SK-N-SH (cell line): ENCODE measurements at regions not wholly inside any gene's neighbourhood (a gene's known extent, or its start where the extent isn't known, plus 50 kb on each side); places are given as distances from the start of the nearest gene placed in this dataset.

Experiments
- CTCF ChIA-PET: fragments of 300-600, 350-600 bp; formaldehyde crosslinking; extraction: SDS; loops from one replicate; lab custom pipeline; 2021; lab: Yijun Ruan, JAX
- POLR2A ChIA-PET: fragments of 350-600 bp; sonication (Branson Sonifier 250); formaldehyde crosslinking; extraction: SDS; loops from one replicate; lab custom pipeline; 2020; ENCODE audit warnings: antibody characterized with exemption, inconsistent platforms; lab: Yijun Ruan, JAX
- DNase-seq: peaks from one replicate; pipeline ENCODE4 v3.0.0; 2012
- H2AFZ ChIP-seq: fragments of 200-600 bp; sonication (generic); 2 replicates; pipeline ENCODE4 v1.8.1; 2016; ENCODE audit warnings: antibody characterized with exemption, mild to moderate bottlenecking, low read depth
- H3F3A ChIP-seq: fragments of 200-600 bp; sonication (generic); replicated peaks from 2 replicates; pipeline ENCODE3; 2016; ENCODE audit warnings: antibody characterized with exemption, mild to moderate bottlenecking; ENCODE audit not compliant: insufficient read depth
- H3K27ac ChIP-seq, 2 experiments: fragments of 200-500 bp in 1 of 2; fragments of 200-600 bp in 1 of 2; sonication (Bioruptor generic) in 1 of 2; sonication (generic), shearing (Covaris generic) in 1 of 2; 2 replicates each; pipeline versions ENCODE4 v1.5.1 to v1.6.1; 2014 to 2016; ENCODE audit warnings: low read depth in 2 of 2, inconsistent platforms in 1 of 2, low read length in 1 of 2, mild to moderate bottlenecking in 1 of 2, mixed read lengths in 1 of 2
- H3K27me3 ChIP-seq: fragments of 200-600 bp; sonication (generic), shearing (Covaris generic); 2 replicates; pipeline ENCODE4 v1.6.1; 2016; ENCODE audit warnings: mixed run types; ENCODE audit not compliant: insufficient read depth
- H3K36me3 ChIP-seq, 2 experiments: fragments of 200-500 bp in 1 of 2; fragments of 200-600 bp in 1 of 2; sonication (Bioruptor generic) in 1 of 2; sonication (generic) in 1 of 2; replicated peaks in 1 of 2; 2 replicates each; pipeline versions ENCODE3 to v1.5.1; 2014 to 2016; ENCODE audit warnings: low read length in 1 of 2, mild to moderate bottlenecking in 1 of 2; ENCODE audit not compliant: insufficient read depth in 2 of 2, control insufficient read depth in 1 of 2
- H3K4me1 ChIP-seq, 2 experiments: fragments of 200-500 bp in 1 of 2; fragments of 200-600 bp in 1 of 2; sonication (Bioruptor generic) in 1 of 2; sonication (generic), shearing (Covaris generic) in 1 of 2; 2 replicates each; pipeline versions ENCODE4 v1.5.1 to v1.6.1; 2014 to 2016; ENCODE audit warnings: low read depth in 1 of 2, low read length in 1 of 2, mixed run types in 1 of 2; ENCODE audit not compliant: insufficient read depth in 2 of 2, control insufficient read depth in 1 of 2
- H3K4me2 ChIP-seq: fragments of 200-600 bp; sonication (generic), shearing (Covaris generic); 2 replicates; pipeline ENCODE4 v1.6.1; 2017; ENCODE audit warnings: mixed run types
- H3K4me3 ChIP-seq, 2 experiments: fragments of 200-500 bp in 1 of 2; fragments of 200-600 bp in 1 of 2; sonication (Bioruptor generic) in 1 of 2; sonication (generic), shearing (Covaris generic) in 1 of 2; 2 replicates each; pipeline versions ENCODE4 v1.5.1 to v1.8.1; 2014 to 2016; ENCODE audit warnings: low read depth in 2 of 2, inconsistent platforms in 1 of 2, low read length in 1 of 2, mild to moderate bottlenecking in 1 of 2, mixed read lengths in 1 of 2, moderate library complexity in 1 of 2
- H3K79me2 ChIP-seq: fragments of 200-600 bp; sonication (generic); 2 replicates; pipeline ENCODE4 v1.8.1; 2017; ENCODE audit warnings: mild to moderate bottlenecking; ENCODE audit not compliant: insufficient read depth
- H3K9ac ChIP-seq: fragments of 200-600 bp; sonication (generic); 2 replicates; pipeline ENCODE4 v1.6.1; 2017; ENCODE audit warnings: mixed run types
- H3K9me2 ChIP-seq: fragments of 200-600 bp; sonication (generic); 2 replicates; pipeline ENCODE4 v1.6.1; 2017; ENCODE audit warnings: mixed run types
- H3K9me3 ChIP-seq: fragments of 200-600 bp; sonication (generic); 2 replicates; pipeline ENCODE4 v1.6.1; 2017; ENCODE audit warnings: mixed run types, mild to moderate bottlenecking, moderate library complexity
- H4K20me1 ChIP-seq: fragments of 200-600 bp; sonication (generic); 2 replicates; pipeline ENCODE4 v1.6.1; 2017; ENCODE audit warnings: mild to moderate bottlenecking, mixed run types; ENCODE audit not compliant: insufficient read depth
- ELF1 ChIP-seq: IDR thresholded peaks from 2 replicates; pipeline ENCODE4 v1.4.0; 2012
- EZH2phosphoT487 ChIP-seq: fragments of 200-600 bp; sonication (generic); IDR thresholded peaks from 2 replicates; pipeline ENCODE4 v1.6.1; 2017; ENCODE audit warnings: low read depth, mixed run types, mild to moderate bottlenecking, antibody characterized with exemption, moderate library complexity, borderline replicate concordance
- FOSL2 ChIP-seq: IDR thresholded peaks from 2 replicates; pipeline ENCODE4 v1.4.0; 2012; ENCODE audit warnings: low read depth, mild to moderate bottlenecking, moderate library complexity, borderline replicate concordance
- FOXJ3 ChIP-seq: sonication (generic); formaldehyde crosslinking; IDR thresholded peaks from 2 replicates; pipeline ENCODE4 v1.5.1; 2020; ENCODE audit warnings: mild to moderate bottlenecking, missing genetic modification reagents
- GABPA ChIP-seq: IDR thresholded peaks from 2 replicates; pipeline ENCODE4 v1.4.0; 2012; ENCODE audit warnings: low read depth, mild to moderate bottlenecking
- GATA2 ChIP-seq: sonication (generic); formaldehyde crosslinking; IDR thresholded peaks from 2 replicates; pipeline ENCODE4 v1.5.0; 2020; ENCODE audit warnings: mild to moderate bottlenecking, missing genetic modification reagents
- JUND ChIP-seq: IDR thresholded peaks from 2 replicates; pipeline ENCODE4 v1.4.0; 2012
- MAX ChIP-seq: IDR thresholded peaks from 2 replicates; pipeline ENCODE4 v1.4.0; 2012; ENCODE audit warnings: low read depth
- MXI1 ChIP-seq: IDR thresholded peaks from 2 replicates; pipeline ENCODE4 v1.6.1; 2012; ENCODE audit warnings: mild to moderate bottlenecking, low read depth, low read length, improper control_type of control experiment
- NRF1 ChIP-seq: IDR thresholded peaks from 2 replicates; pipeline ENCODE4 v1.6.1; 2012; ENCODE audit warnings: low read depth, mild to moderate bottlenecking, low read length
- POLR2AphosphoS5 ChIP-seq: IDR thresholded peaks from 2 replicates; pipeline ENCODE4 v1.6.1; 2012; ENCODE audit warnings: low read depth, low read length
- RAD21 ChIP-seq: IDR thresholded peaks from 2 replicates; pipeline ENCODE4 v1.6.1; 2012; ENCODE audit warnings: mild to moderate bottlenecking, low read length
- RCOR1 ChIP-seq: fragments of 150-350 bp; IDR thresholded peaks from 2 replicates; pipeline ENCODE4 v1.6.1; 2017; ENCODE audit warnings: antibody characterized with exemption, low read length
- RFX5 ChIP-seq: IDR thresholded peaks from 2 replicates; pipeline ENCODE4 v1.6.1; 2012; ENCODE audit warnings: mild to moderate bottlenecking, improper control_type of control experiment, low read length
- RXRA ChIP-seq: IDR thresholded peaks from 2 replicates; pipeline ENCODE4 v1.4.0; 2012; ENCODE audit warnings: low read depth, mild to moderate bottlenecking, borderline replicate concordance
- SMC3 ChIP-seq: IDR thresholded peaks from 2 replicates; pipeline ENCODE4 v1.6.1; 2012; ENCODE audit warnings: low read depth, low read length, improper control_type of control experiment
- TAF1 ChIP-seq: IDR thresholded peaks from 2 replicates; pipeline ENCODE4 v1.6.1; 2012; ENCODE audit warnings: low read depth, mild to moderate bottlenecking, low read length, moderate library complexity, borderline replicate concordance
- WGBS: methylation state at CpG from one replicate; pipeline ENCODE4 v1.1.6; 2017; ENCODE audit warnings: low lambda C conversion rate; 5-methylcytosine and 5-hydroxymethylcytosine counted together
- TF ChIP-seq, protein P1 (sequence below): IDR thresholded peaks from 2 replicates; pipeline ENCODE4 v1.4.0; 2012; ENCODE audit warnings: low read depth, borderline replicate concordance
- TF ChIP-seq, protein P2 (sequence below): IDR thresholded peaks from 2 replicates; pipeline ENCODE4 v1.6.1; 2012; ENCODE audit warnings: mild to moderate bottlenecking, low read depth, low read length, moderate library complexity
- TF ChIP-seq, protein P3 (sequence below): IDR thresholded peaks from 2 replicates; pipeline ENCODE4 v1.4.0; 2012; ENCODE audit warnings: low read depth, borderline replicate concordance

- DNase-seq: no peak
- CTCF ChIA-PET: no interaction called here
- Histone ChIP-seq H4K20me1 (no peaks in the 10 kb centered on the region), H3K27me3 (no peaks in the 10 kb centered on the region), H3K9ac (no peak overlapping the region)
- TF ChIP-seq RXRA: no peak
- no peak for TF ChIP-seq RFX5
- TF ChIP-seq FOSL2: no peak
- no peak for TF ChIP-seq POLR2AphosphoS5
- TF ChIP-seq, protein P1, sequence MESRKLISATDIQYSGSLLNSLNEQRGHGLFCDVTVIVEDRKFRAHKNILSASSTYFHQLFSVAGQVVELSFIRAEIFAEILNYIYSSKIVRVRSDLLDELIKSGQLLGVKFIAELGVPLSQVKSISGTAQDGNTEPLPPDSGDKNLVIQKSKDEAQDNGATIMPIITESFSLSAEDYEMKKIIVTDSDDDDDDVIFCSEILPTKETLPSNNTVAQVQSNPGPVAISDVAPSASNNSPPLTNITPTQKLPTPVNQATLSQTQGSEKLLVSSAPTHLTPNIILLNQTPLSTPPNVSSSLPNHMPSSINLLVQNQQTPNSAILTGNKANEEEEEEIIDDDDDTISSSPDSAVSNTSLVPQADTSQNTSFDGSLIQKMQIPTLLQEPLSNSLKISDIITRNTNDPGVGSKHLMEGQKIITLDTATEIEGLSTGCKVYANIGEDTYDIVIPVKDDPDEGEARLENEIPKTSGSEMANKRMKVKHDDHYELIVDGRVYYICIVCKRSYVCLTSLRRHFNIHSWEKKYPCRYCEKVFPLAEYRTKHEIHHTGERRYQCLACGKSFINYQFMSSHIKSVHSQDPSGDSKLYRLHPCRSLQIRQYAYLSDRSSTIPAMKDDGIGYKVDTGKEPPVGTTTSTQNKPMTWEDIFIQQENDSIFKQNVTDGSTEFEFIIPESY: no peak
- TF ChIP-seq EZH2phosphoT487: no peak
- no peak for TF ChIP-seq SMC3
- no peak for TF ChIP-seq GABPA
- no peak for TF ChIP-seq ELF1
- no peak for TF ChIP-seq RCOR1
- no peak for TF ChIP-seq MAX
- TF ChIP-seq MXI1: no peak
- no peak for TF ChIP-seq RAD21
- TF ChIP-seq, protein P2, sequence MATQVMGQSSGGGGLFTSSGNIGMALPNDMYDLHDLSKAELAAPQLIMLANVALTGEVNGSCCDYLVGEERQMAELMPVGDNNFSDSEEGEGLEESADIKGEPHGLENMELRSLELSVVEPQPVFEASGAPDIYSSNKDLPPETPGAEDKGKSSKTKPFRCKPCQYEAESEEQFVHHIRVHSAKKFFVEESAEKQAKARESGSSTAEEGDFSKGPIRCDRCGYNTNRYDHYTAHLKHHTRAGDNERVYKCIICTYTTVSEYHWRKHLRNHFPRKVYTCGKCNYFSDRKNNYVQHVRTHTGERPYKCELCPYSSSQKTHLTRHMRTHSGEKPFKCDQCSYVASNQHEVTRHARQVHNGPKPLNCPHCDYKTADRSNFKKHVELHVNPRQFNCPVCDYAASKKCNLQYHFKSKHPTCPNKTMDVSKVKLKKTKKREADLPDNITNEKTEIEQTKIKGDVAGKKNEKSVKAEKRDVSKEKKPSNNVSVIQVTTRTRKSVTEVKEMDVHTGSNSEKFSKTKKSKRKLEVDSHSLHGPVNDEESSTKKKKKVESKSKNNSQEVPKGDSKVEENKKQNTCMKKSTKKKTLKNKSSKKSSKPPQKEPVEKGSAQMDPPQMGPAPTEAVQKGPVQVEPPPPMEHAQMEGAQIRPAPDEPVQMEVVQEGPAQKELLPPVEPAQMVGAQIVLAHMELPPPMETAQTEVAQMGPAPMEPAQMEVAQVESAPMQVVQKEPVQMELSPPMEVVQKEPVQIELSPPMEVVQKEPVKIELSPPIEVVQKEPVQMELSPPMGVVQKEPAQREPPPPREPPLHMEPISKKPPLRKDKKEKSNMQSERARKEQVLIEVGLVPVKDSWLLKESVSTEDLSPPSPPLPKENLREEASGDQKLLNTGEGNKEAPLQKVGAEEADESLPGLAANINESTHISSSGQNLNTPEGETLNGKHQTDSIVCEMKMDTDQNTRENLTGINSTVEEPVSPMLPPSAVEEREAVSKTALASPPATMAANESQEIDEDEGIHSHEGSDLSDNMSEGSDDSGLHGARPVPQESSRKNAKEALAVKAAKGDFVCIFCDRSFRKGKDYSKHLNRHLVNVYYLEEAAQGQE: no peak
- no peak for TF ChIP-seq NRF1
- no peak for TF ChIP-seq FOXJ3 (CRISPR knock-in tag)
- TF ChIP-seq GATA2: no peak
- TF ChIP-seq, protein P3, sequence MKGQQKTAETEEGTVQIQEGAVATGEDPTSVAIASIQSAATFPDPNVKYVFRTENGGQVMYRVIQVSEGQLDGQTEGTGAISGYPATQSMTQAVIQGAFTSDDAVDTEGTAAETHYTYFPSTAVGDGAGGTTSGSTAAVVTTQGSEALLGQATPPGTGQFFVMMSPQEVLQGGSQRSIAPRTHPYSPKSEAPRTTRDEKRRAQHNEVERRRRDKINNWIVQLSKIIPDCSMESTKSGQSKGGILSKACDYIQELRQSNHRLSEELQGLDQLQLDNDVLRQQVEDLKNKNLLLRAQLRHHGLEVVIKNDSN: no peak
- TF ChIP-seq JUND: no peak
- no peak for TF ChIP-seq TAF1
- TF ChIP-seq, all 33 proteins: peak for 0
- Histone ChIP-seq H3K9me3 (no peaks in the 10 kb centered on the region), H2AFZ (no peak overlapping the region), H3K4me3 (no peak overlapping the region), H3K79me2 (no peaks in the 10 kb centered on the region), H3K4me1 (peaks cover 0 to 7% of the 10 kb centered on the region in 2 experiments; a peak in 1 of 4 replicates), H3K9me2 (no peaks in the 10 kb centered on the region), H3K27ac (no peak overlapping the region), H3F3A (no peaks in the 10 kb centered on the region), H3K36me3 (no peaks in the 10 kb centered on the region), H3K4me2 (no peak overlapping the region)
- POLR2A ChIA-PET: no interaction called here
- 56% methylated on average over 2 of the region's 2 CpGs for WGBS
Measured at GRCh38 chr3:194051366-194052149, 84.4 kb upstream of the HES1 start.
